SK-N-SH treated with all-trans-retinoic acid at 6 μM for 48 hours (cell line): ENCODE measurements at regions not wholly inside any gene's neighbourhood (a gene's known extent, or its start where the extent isn't known, plus 50 kb on each side); places are given as distances from the start of the nearest gene placed in this dataset.

Source experiments
- ATAC-seq: fragments of 200-7000 bp; cut with Tn5 transposase; 3 replicates; pipeline ENCODE4 v1.9.1; 2020; ENCODE audit warnings: mild to moderate bottlenecking, moderate library complexity
- ARNTL ChIP-seq: fragments of 450-650 bp; formaldehyde crosslinking; IDR thresholded peaks from 2 replicates; pipeline ENCODE4 v1.5.0; 2020; ENCODE audit warnings: low read depth, mild to moderate bottlenecking, moderate library complexity, borderline replicate concordance
- BACH2 ChIP-seq: fragments of 250-450 bp; sonication (Bioruptor Pico); IDR thresholded peaks from 2 replicates; pipeline ENCODE4 v1.9.0; 2021; ENCODE audit warnings: mild to moderate bottlenecking, borderline replicate concordance
- CSDC2 ChIP-seq: fragments of 250-450 bp; sonication (Bioruptor Pico); IDR thresholded peaks from 2 replicates; pipeline ENCODE4 v1.5.0; 2020; ENCODE audit warnings: mild to moderate bottlenecking, moderate library complexity
- ESRRG ChIP-seq: fragments of 250-450 bp; sonication (Bioruptor Pico); IDR thresholded peaks from 2 replicates; pipeline ENCODE4 v1.6.1; 2021; ENCODE audit warnings: mild to moderate bottlenecking
- GLIS3 ChIP-seq: fragments of 250-450 bp; sonication (Bioruptor Pico); IDR thresholded peaks from 2 replicates; pipeline ENCODE4 v1.5.0; 2020; ENCODE audit warnings: mild to moderate bottlenecking, moderate library complexity
- ISL1 ChIP-seq: fragments of 250-450 bp; sonication (Bioruptor Pico); IDR thresholded peaks from 2 replicates; pipeline ENCODE4 v2.1.2; 2022; ENCODE audit warnings: mild to moderate bottlenecking, moderate library complexity
- OSR1 ChIP-seq: fragments of 250-450 bp; sonication (Bioruptor Pico); IDR thresholded peaks from 2 replicates; pipeline ENCODE4 v1.8.0; 2022; ENCODE audit warnings: moderate library complexity, mild to moderate bottlenecking, inconsistent platforms
- PPARA ChIP-seq: fragments of 250-450 bp; sonication (Bioruptor Pico); IDR thresholded peaks from 2 replicates; pipeline ENCODE4 v1.5.0; 2020; ENCODE audit warnings: mild to moderate bottlenecking, borderline replicate concordance
- RARB ChIP-seq: fragments of 250-450 bp; sonication (Bioruptor Pico); IDR thresholded peaks from 2 replicates; pipeline ENCODE4 v1.8.0; 2021; ENCODE audit warnings: mild to moderate bottlenecking, moderate library complexity
- SNAI2 ChIP-seq: fragments of 250-450 bp; sonication (Bioruptor Pico); IDR thresholded peaks from 2 replicates; pipeline ENCODE4 v1.5.0; 2020; ENCODE audit warnings: mild to moderate bottlenecking, moderate library complexity
- TCF4 ChIP-seq: fragments of 250-450 bp; sonication (Bioruptor Pico); IDR thresholded peaks from 2 replicates; pipeline ENCODE4 v1.8.0; 2021; ENCODE audit warnings: mild to moderate bottlenecking, moderate library complexity, borderline replicate concordance
- TOX ChIP-seq: fragments of 250-450 bp; sonication (Bioruptor Pico); IDR thresholded peaks from 2 replicates; pipeline ENCODE4 v1.8.0; 2021; ENCODE audit warnings: mild to moderate bottlenecking, moderate library complexity, borderline replicate concordance
- TSHZ2 ChIP-seq: fragments of 250-450 bp; sonication (Bioruptor Pico); IDR thresholded peaks from 2 replicates; pipeline ENCODE4 v1.5.0; 2020; ENCODE audit warnings: mild to moderate bottlenecking, moderate library complexity
- ZC3H10 ChIP-seq: fragments of 250-450 bp; sonication (Bioruptor Pico); IDR thresholded peaks from 2 replicates; pipeline ENCODE4 v1.5.1; 2021; ENCODE audit warnings: mild to moderate bottlenecking, moderate library complexity
- ZFP3 ChIP-seq: fragments of 250-450 bp; sonication (Bioruptor Pico); IDR thresholded peaks from 2 replicates; pipeline ENCODE4 v1.5.0; 2020; ENCODE audit warnings: mild to moderate bottlenecking, moderate library complexity
- ZNF565 ChIP-seq: fragments of 450-650 bp; formaldehyde crosslinking; conservative IDR thresholded peaks from 2 replicates; pipeline ENCODE4 v1.5.0; 2020; ENCODE audit warnings: low read depth, mild to moderate bottlenecking, moderate library complexity
- ZNF70 ChIP-seq: fragments of 450-650 bp; formaldehyde crosslinking; IDR thresholded peaks from 2 replicates; pipeline ENCODE4 v1.5.0; 2020; ENCODE audit warnings: mild to moderate bottlenecking, moderate library complexity
- ZNF8 ChIP-seq: fragments of 450-650 bp; formaldehyde crosslinking; IDR thresholded peaks from 2 replicates; pipeline ENCODE4 v1.5.0; 2020; ENCODE audit warnings: mild to moderate bottlenecking, moderate library complexity
- TF ChIP-seq, protein P1 (sequence below): fragments of 250-450 bp; sonication (Bioruptor Pico); IDR thresholded peaks from 2 replicates; pipeline ENCODE4 v1.5.1; 2021; ENCODE audit warnings: mild to moderate bottlenecking, moderate library complexity
- TF ChIP-seq, protein P2 (sequence below): fragments of 250-450 bp; sonication (Bioruptor Pico); IDR thresholded peaks from 2 replicates; pipeline ENCODE4 v1.8.0; 2021; ENCODE audit warnings: low read depth, mild to moderate bottlenecking, moderate library complexity, borderline replicate concordance
- TF ChIP-seq, protein P3 (sequence below): fragments of 250-450 bp; sonication (Bioruptor Pico); IDR thresholded peaks from 2 replicates; pipeline ENCODE4 v1.8.0; 2020; ENCODE audit warnings: mild to moderate bottlenecking, moderate library complexity, borderline replicate concordance

DNA sequence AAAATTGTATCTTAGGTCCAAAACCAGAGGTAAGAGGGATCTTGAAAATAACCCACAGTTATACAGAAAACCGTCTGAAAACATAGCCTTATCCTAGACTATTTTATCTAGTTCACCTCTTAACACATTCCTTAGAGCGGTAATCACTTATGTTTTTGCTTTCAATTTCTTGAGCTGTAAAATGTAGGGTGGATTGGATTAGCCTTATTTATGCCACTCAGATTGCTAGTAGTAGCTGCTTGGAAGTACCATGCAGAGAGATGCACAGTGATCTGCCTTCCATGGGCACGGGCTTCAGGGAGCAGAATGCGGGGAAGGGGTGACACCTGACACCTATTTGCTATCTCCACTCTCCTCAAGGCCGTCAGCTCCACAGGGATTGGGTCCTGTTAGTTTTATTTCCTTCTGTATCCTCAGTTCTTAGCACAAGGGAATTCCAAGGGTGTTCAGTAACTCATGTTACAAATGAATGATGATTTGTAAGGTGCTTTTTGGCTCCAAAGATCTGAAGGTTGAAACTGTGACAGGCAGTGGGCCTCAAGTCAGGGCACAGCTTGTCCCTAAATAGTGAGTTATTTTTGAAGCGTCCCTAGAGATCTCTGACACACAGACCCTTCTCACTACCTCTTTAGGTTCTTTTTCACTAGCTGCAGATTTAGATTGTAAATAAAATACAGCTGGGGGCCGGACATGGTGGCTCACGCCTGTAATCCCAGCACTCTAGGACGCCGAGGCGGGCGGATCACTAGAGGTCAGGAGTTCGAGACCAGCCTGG is 64.0 kb upstream of the PMAIP1 start:
- TF ChIP-seq SNAI2 (CRISPR knock-in tag) (no peak), PPARA (CRISPR knock-in tag) (no peak), ZC3H10 (CRISPR knock-in tag) (no peak)
- peak; percentile 32; the same call in 1 of the 3 replicates for ATAC-seq

- no peak for TF ChIP-seq ZNF565
- TF ChIP-seq TSHZ2 (CRISPR knock-in tag), result no peak
- no peak for TF ChIP-seq ZFP3 (CRISPR knock-in tag)
- TF ChIP-seq, protein P1, sequence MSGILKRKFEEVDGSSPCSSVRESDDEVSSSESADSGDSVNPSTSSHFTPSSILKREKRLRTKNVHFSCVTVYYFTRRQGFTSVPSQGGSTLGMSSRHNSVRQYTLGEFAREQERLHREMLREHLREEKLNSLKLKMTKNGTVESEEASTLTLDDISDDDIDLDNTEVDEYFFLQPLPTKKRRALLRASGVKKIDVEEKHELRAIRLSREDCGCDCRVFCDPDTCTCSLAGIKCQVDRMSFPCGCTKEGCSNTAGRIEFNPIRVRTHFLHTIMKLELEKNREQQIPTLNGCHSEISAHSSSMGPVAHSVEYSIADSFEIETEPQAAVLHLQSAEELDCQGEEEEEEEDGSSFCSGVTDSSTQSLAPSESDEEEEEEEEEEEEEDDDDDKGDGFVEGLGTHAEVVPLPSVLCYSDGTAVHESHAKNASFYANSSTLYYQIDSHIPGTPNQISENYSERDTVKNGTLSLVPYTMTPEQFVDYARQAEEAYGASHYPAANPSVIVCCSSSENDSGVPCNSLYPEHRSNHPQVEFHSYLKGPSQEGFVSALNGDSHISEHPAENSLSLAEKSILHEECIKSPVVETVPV, result no peak
- TF ChIP-seq ARNTL (CRISPR knock-in tag), result no peak
- TF ChIP-seq, protein P2, sequence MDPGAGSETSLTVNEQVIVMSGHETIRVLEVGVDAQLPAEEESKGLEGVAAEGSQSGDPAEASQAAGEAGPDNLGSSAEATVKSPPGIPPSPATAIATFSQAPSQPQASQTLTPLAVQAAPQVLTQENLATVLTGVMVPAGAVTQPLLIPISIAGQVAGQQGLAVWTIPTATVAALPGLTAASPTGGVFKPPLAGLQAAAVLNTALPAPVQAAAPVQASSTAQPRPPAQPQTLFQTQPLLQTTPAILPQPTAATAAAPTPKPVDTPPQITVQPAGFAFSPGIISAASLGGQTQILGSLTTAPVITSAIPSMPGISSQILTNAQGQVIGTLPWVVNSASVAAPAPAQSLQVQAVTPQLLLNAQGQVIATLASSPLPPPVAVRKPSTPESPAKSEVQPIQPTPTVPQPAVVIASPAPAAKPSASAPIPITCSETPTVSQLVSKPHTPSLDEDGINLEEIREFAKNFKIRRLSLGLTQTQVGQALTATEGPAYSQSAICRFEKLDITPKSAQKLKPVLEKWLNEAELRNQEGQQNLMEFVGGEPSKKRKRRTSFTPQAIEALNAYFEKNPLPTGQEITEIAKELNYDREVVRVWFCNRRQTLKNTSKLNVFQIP (CRISPR knock-in tag), result no peak
- no peak for TF ChIP-seq ZC3H10 (CRISPR knock-in tag)
- no peak for TF ChIP-seq BACH2
- TF ChIP-seq TOX, result no peak
- TF ChIP-seq ZNF8 (CRISPR knock-in tag), result no peak
- TF ChIP-seq ISL1 (CRISPR knock-in tag), result no peak
- no peak for TF ChIP-seq RARB
- no peak for TF ChIP-seq TCF4 (CRISPR knock-in tag)
- no peak for TF ChIP-seq PPARA (CRISPR knock-in tag)
- no peak for TF ChIP-seq SNAI2 (CRISPR knock-in tag)
- no peak for TF ChIP-seq ZNF70 (CRISPR knock-in tag)
- TF ChIP-seq CSDC2, result no peak
- TF ChIP-seq OSR1 (CRISPR knock-in tag), result no peak
- TF ChIP-seq, all 23 proteins: peak for 0
- ATAC-seq, result no peak
Measured at GRCh38 chr18:59834267-59834666, 65.5 kb upstream of the PMAIP1 start.

GRCh38 chr18:59833785-59834184 is 66.0 kb upstream of the PMAIP1 start:
- ATAC-seq, result no peak
- TF ChIP-seq ARNTL (CRISPR knock-in tag) (no peak), PPARA (CRISPR knock-in tag) (no peak), TSHZ2 (CRISPR knock-in tag) (no peak), OSR1 (CRISPR knock-in tag) (no peak), ZC3H10 (CRISPR knock-in tag) (no peak), ESRRG (CRISPR knock-in tag) (no peak), ISL1 (CRISPR knock-in tag) (no peak), TCF4 (CRISPR knock-in tag) (no peak), SNAI2 (CRISPR knock-in tag) (no peak), ZFP3 (CRISPR knock-in tag) (no peak), GLIS3 (CRISPR knock-in tag) (no peak), ZNF70 (CRISPR knock-in tag) (no peak), CSDC2 (no peak)
- TF ChIP-seq, protein P3, sequence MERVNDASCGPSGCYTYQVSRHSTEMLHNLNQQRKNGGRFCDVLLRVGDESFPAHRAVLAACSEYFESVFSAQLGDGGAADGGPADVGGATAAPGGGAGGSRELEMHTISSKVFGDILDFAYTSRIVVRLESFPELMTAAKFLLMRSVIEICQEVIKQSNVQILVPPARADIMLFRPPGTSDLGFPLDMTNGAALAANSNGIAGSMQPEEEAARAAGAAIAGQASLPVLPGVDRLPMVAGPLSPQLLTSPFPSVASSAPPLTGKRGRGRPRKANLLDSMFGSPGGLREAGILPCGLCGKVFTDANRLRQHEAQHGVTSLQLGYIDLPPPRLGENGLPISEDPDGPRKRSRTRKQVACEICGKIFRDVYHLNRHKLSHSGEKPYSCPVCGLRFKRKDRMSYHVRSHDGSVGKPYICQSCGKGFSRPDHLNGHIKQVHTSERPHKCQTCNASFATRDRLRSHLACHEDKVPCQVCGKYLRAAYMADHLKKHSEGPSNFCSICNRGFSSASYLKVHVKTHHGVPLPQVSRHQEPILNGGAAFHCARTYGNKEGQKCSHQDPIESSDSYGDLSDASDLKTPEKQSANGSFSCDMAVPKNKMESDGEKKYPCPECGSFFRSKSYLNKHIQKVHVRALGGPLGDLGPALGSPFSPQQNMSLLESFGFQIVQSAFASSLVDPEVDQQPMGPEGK (CRISPR knock-in tag), result no peak
- TF ChIP-seq, protein P1, result no peak
- TF ChIP-seq, protein P2 (CRISPR knock-in tag), result no peak
